ENCODE measurements at regions not wholly inside any gene's neighbourhood (a gene's known extent, or its start where the extent isn't known, plus 50 kb on each side); places are given as distances from the start of the nearest gene placed in this dataset.
"Not testable (repeated sequence)": the region's sequence is repeated elsewhere in the genome, so short reads cannot be mapped to it uniquely, and the experiment has no call there.

GRCh38 chr11:101835506-101836063 is 79.2 kb upstream of the CEP126 start:
- Histone ChIP-seq H3K9me3 (replicated peaks) (no peaks in the 10 kb centered on the region), H3K27me3 (ENCODE audit: low read depth) (no peaks in the 10 kb centered on the region), H3K4me1 (no peaks in the 10 kb centered on the region), H3K36me3 (no peaks in the 10 kb centered on the region), H3K4me3 (no peak overlapping the region), H3K27ac (replicated peaks) (no peak overlapping the region)
- intact Hi-C loops (cut with micrococcal nuclease), result no loop called here
- DNase-seq, result no peak
- TF ChIP-seq CTCF (IDR thresholded peaks at IDR 0.05; ENCODE audit: borderline replicate concordance), result no peak

- DNase-seq; H3K36me3 ChIP-seq; H3K9me3 ChIP-seq (replicated peaks); H3K4me1 ChIP-seq; H3K4me3 ChIP-seq; intact Hi-C loops (cut with micrococcal nuclease); H3K27me3 ChIP-seq (ENCODE audit: low read depth); H3K27ac ChIP-seq (replicated peaks): not testable (repeated sequence)
Measured at GRCh38 chr11:101830475-101830874, 84.3 kb upstream of the CEP126 start.

GRCh38 chr11:101825531-101825930 is 89.3 kb upstream of the CEP126 start:
- no peak for DNase-seq
- Histone ChIP-seq H3K9me3 (replicated peaks) (no peaks in the 10 kb centered on the region), H3K27me3 (ENCODE audit: low read depth) (no peaks in the 10 kb centered on the region), H3K27ac (replicated peaks) (no peak overlapping the region), H3K4me3 (no peak overlapping the region), H3K36me3 (no peaks in the 10 kb centered on the region), H3K4me1 (no peaks in the 10 kb centered on the region)
- intact Hi-C loops (cut with micrococcal nuclease), result no loop called here
- no peak for TF ChIP-seq CTCF (IDR thresholded peaks at IDR 0.05; ENCODE audit: borderline replicate concordance)

- intact Hi-C loops (cut with micrococcal nuclease), result no loop called here
- no peak overlapping the region for H3K4me3 ChIP-seq
- TF ChIP-seq CTCF (IDR thresholded peaks at IDR 0.05; ENCODE audit: borderline replicate concordance), result no peak
- H3K4me1 ChIP-seq, result no peaks in the 10 kb centered on the region
- H3K27ac ChIP-seq (replicated peaks), result peak overlapping the region; percentile 35
- no peak for DNase-seq
- no peaks in the 10 kb centered on the region for H3K36me3 ChIP-seq
- H3K27me3 ChIP-seq (ENCODE audit: low read depth), result no peaks in the 10 kb centered on the region
- H3K9me3 ChIP-seq (replicated peaks), result no peaks in the 10 kb centered on the region
Measured at GRCh38 chr11:101817581-101817980, 97.2 kb upstream of the CEP126 start.

GRCh38 chr11:101816613-101817012 is 98.2 kb upstream of the CEP126 start:
- no peak for TF ChIP-seq CTCF (IDR thresholded peaks at IDR 0.05; ENCODE audit: borderline replicate concordance)
- H3K4me3 ChIP-seq, result no peak overlapping the region
- intact Hi-C loops (cut with micrococcal nuclease), result no loop called here
- H3K9me3 ChIP-seq (replicated peaks), result no peaks in the 10 kb centered on the region
- peak overlapping the region; percentile 35 for H3K27ac ChIP-seq (replicated peaks)
- no peak for DNase-seq
- no peaks in the 10 kb centered on the region for H3K27me3 ChIP-seq (ENCODE audit: low read depth)
- H3K4me1 ChIP-seq, result no peaks in the 10 kb centered on the region
- H3K36me3 ChIP-seq, result no peaks in the 10 kb centered on the region

- intact Hi-C loops (cut with micrococcal nuclease), result no loop called here
- no peak for DNase-seq
Measured at GRCh38 chr11:101812546-101812945, 102.3 kb upstream of the CEP126 start.

More at GRCh38 chr11:101812546-101812945, 102.3 kb upstream of the CEP126 start:
- Histone ChIP-seq H3K4me1 (no peaks in the 10 kb centered on the region), H3K36me3 (no peaks in the 10 kb centered on the region), H3K9me3 (replicated peaks) (no peaks in the 10 kb centered on the region), H3K4me3 (no peak overlapping the region), H3K27ac (replicated peaks) (no peak overlapping the region), H3K27me3 (ENCODE audit: low read depth) (no peaks in the 10 kb centered on the region)
- TF ChIP-seq CTCF (IDR thresholded peaks at IDR 0.05; ENCODE audit: borderline replicate concordance), result no peak

Data from left ventricle myocardium inferior (tissue), 1 donor.